Brain microvascular endothelial cell (primary cell): ENCODE measurements at regions not wholly inside any gene's neighbourhood (a gene's known extent, or its start where the extent isn't known, plus 50 kb on each side); places are given as distances from the start of the nearest gene placed in this dataset.

Experiments
- DNase-seq: peaks from one replicate; pipeline ENCODE4 v3.0.0-alpha.2; 2020
- H3K27ac ChIP-seq: fragments of 250-450 bp; sonication (Bioruptor Pico); 2 replicates; pipeline ENCODE4 v1.5.1; 2020; ENCODE audit warnings: mild to moderate bottlenecking, moderate library complexity
- H3K27me3 ChIP-seq: fragments of 250-450 bp; sonication (Bioruptor Pico); replicated peaks from 2 replicates; pipeline ENCODE4 v1.5.1; 2020; ENCODE audit warnings: mild to moderate bottlenecking
- H3K36me3 ChIP-seq: fragments of 250-450 bp; sonication (Bioruptor Pico); replicated peaks from 2 replicates; pipeline ENCODE4 v1.5.1; 2020; ENCODE audit warnings: mild to moderate bottlenecking
- H3K4me3 ChIP-seq: 2 replicates; pipeline ENCODE4 v1.5.1; 2011; ENCODE audit warnings: low read depth, mild to moderate bottlenecking, control low read depth, low read length, moderate library complexity
- in situ Hi-C: cut with HindIII; loops from 2 replicates; pipeline ENCODE4 v1.10.0; 2017; ENCODE audit warnings: low sequenced_read_pairs, low pct_ligation_motif_present
- TF ChIP-seq, protein P1 (sequence below): IDR thresholded peaks from 2 replicates; pipeline ENCODE4 v1.5.1; 2011; ENCODE audit warnings: low read depth, mild to moderate bottlenecking, moderate library complexity, low read length, control low read depth, inconsistent platforms; ENCODE audit errors: missing control alignments

DNA sequence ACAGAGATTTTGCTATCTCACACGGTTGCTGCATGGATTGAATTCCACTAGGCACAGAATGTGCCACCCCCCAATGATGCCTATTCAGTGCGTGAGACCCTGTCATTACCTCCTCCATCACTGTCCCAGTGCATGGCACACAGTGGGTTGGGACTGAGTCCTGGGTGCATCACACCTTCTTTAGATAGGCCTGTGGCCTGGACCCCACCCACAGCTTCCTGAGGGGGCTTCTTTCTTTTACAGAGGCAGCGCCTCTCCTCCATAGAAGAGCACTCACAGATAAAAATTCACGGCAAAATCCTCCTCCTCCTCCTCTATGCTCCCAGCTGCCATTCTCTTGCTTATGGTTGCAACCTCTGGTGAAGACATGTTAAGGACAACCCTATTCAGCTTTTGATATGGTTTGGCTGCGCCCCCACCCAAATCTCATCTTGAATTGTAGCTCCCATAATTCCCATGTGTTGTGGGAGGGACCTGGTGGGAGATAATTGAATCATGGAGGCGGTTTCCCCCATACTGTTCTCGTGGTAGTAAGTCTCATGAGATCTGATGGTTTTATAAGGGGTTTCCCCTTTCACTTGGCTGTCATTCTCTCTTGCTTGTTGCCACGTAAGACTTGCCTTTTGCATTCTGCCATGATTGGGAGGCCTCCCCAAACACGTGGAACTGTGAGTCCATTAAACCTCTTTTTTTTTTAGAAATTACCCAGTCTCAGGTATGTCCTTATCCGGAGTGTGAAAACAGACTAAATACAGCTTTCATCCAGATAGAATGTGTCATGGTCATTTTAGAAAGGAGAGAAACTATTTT, 147.6 kb downstream of the KLF13 start:
- Histone ChIP-seq H3K36me3 (no peaks in the 10 kb centered on the region), H3K4me3 (no peak overlapping the region), H3K27me3 (no peaks in the 10 kb centered on the region), H3K27ac (no peak overlapping the region)
- in situ Hi-C loops, result no loop called here
- no peak for DNase-seq
- TF ChIP-seq, protein P1, sequence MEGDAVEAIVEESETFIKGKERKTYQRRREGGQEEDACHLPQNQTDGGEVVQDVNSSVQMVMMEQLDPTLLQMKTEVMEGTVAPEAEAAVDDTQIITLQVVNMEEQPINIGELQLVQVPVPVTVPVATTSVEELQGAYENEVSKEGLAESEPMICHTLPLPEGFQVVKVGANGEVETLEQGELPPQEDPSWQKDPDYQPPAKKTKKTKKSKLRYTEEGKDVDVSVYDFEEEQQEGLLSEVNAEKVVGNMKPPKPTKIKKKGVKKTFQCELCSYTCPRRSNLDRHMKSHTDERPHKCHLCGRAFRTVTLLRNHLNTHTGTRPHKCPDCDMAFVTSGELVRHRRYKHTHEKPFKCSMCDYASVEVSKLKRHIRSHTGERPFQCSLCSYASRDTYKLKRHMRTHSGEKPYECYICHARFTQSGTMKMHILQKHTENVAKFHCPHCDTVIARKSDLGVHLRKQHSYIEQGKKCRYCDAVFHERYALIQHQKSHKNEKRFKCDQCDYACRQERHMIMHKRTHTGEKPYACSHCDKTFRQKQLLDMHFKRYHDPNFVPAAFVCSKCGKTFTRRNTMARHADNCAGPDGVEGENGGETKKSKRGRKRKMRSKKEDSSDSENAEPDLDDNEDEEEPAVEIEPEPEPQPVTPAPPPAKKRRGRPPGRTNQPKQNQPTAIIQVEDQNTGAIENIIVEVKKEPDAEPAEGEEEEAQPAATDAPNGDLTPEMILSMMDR, result no peak

DNA sequence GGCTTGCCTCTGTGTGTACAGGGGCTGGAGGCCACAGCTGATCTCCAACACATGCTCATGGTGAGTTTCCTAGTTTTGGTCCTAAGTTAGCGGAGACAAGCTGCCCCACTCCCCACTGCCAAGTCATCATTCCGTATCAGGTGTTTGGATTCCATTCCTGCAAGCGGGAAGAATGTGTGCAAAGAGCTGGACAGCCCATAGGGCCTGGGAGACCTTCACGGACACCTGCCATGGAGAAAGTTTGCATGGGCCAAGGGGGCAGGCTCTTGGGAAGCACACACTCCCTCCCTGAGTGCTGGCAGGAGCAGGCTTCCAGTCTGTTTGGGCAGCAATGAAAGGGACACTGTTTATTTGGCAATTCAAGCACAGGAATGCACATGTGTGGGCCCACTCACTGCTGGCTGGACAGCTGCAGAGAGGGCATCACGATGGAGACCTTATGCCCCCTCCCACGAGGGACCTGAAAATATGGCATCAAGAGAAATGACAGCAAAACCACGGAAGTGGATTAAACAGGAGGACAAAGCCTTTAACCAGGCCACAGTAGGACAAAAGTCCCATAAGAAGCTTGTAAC, 149.7 kb downstream of the KLF13 start:
- DNase-seq, result no peak
- in situ Hi-C loops, result loop anchor here (25.0 kb wide), 1 partner anchor 264 kb away; no protein-coding TSS in a partner anchor
- H3K36me3 ChIP-seq, result no peaks in the 10 kb centered on the region
- H3K27ac ChIP-seq, result no peak overlapping the region
- TF ChIP-seq, protein P1, result no peak
- no peak overlapping the region for H3K4me3 ChIP-seq
- H3K27me3 ChIP-seq, result no peaks in the 10 kb centered on the region

DNA sequence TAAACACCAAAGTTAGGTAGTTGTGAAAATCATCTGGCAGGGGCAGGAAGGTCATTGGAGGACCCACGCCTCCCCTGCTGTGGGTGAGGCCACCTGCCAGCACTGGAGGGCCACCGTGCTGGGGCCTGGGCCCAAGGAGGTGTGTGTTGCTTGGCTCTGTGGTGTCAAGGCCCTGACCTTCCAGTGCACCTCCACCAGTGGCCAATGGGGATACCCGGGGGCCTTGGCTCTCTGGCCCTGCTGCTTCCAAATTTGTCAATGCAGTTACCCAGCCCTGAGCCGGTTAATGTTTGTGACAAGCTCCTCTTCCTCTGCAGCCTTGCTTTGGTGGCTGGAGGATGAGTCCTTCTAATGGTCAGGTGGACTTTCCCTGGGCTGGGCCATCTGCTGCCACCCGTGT, 150.2 kb downstream of the KLF13 start:
- TF ChIP-seq, protein P1, result no peak
- Histone ChIP-seq H3K4me3 (no peak overlapping the region), H3K27ac (no peak overlapping the region), H3K36me3 (no peaks in the 10 kb centered on the region), H3K27me3 (peaks cover 2% of the 10 kb centered on the region)
- DNase-seq, result no peak
- in situ Hi-C loops, result loop anchor here (25.0 kb wide), 1 partner anchor 265 kb away; no protein-coding TSS in a partner anchor

DNA sequence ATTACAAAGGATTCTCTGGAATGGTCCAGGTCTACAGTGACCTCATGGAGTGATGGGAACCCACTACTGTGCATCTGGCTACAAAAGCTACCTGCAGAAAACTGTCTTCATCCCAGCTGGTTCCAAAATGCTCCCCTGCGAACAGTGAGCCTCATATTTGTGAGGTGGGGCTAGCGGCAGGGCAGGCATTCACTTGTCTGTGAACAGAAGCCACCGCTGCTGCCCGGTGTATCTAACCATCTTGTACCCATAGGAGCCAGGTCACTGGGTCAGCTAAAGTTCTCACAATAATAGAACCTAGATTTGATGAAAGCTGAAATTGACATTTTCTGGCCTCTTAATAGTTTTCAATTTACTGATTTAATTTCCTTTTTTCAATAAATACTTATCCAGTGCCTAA, 150.7 kb downstream of the KLF13 start:
- H3K4me3 ChIP-seq, result no peak overlapping the region
- in situ Hi-C loops, result loop anchor here (25.0 kb wide), 1 partner anchor 265 kb away; no protein-coding TSS in a partner anchor
- H3K36me3 ChIP-seq, result no peaks in the 10 kb centered on the region
- H3K27me3 ChIP-seq, result peaks cover 6% of the 10 kb centered on the region
- TF ChIP-seq, protein P1, result no peak
- no peak overlapping the region for H3K27ac ChIP-seq
- DNase-seq, result no peak

DNA sequence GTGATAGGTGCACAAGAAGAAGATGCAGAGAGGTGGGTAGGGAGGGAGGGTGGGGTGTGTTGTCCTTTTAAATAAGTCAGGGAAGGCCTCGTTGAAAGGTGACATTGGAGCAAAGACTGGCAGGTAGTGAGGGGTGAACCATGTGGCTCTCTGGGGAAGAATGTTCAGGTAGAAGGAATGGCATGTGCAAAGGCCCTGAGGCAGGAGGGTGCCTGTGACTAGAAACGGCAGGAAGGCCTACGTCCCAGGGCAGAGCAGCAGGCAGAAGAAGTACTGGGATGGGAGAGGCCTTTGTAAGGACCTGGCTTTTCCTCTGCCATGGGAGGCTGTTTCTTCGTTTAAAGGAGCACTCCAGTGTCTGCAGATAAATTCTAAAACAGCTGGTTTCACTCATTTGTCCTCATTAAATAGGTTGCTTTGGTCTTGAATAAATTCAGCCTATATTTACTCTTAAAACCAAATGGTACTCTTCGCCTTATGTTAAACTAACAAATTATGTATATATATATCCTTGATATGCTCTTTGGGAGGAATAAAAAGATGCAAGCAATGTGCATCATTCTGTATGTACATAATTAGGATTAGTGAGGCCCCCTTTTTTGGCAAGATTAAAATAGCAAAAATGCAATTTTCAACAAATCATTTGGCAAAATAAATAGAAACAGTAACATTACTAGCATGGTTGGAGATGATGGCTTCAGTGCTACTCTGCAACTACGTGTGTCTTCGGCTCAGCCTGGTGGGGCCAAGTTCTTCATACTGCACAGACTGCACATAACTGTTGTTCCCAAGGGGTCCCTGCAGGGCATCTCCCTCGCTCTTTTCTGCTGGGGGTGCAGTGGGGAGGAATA, 151.4 kb downstream of the KLF13 start:
- H3K36me3 ChIP-seq, result no peaks in the 10 kb centered on the region
- H3K27ac ChIP-seq, result no peak overlapping the region
- TF ChIP-seq, protein P1, result no peak
- in situ Hi-C loops, result loop anchor here (25.0 kb wide), 1 partner anchor 266 kb away; no protein-coding TSS in a partner anchor
- peaks cover 12% of the 10 kb centered on the region for H3K27me3 ChIP-seq
- DNase-seq, result no peak
- H3K4me3 ChIP-seq, result no peak overlapping the region
